Endothelial cell of umbilical vein (primary cell): ENCODE measurements at regions not wholly inside any gene's neighbourhood (a gene's known extent, or its start where the extent isn't known, plus 50 kb on each side); places are given as distances from the start of the nearest gene placed in this dataset.

Source experiments
- BruUV-seq: library from RNA; stranded (reverse); fragments of 400-500 nt; replicated peaks from 2 replicates; lab custom pipeline; 2021; lab: Mats Ljungman, UMichigan
- CTCF ChIA-PET: fragments of 300-600, 350-600 bp; sonication (Branson Sonifier 250); formaldehyde crosslinking; loops from one replicate; lab custom pipeline; 2021; ENCODE audit warnings: antibody characterized with exemption, inconsistent platforms; lab: Charles Lee
- POLR2A ChIA-PET: fragments of 300-600, 350-600 bp; sonication (Branson Sonifier 250); formaldehyde crosslinking; loops from one replicate; lab custom pipeline; 2021; ENCODE audit warnings: antibody characterized with exemption, inconsistent platforms; lab: Charles Lee
- DNase-seq: peaks from one replicate; pipeline ENCODE4 v3.0.0-alpha.2; 2011; ENCODE audit warnings: low read depth, low spot score
- FAIRE-seq: peaks from 2 replicates; lab custom pipeline; 2011; peaks lifted over from hg19 to GRCh38; lab: Jason Lieb, UNC
- H2AFZ ChIP-seq: 2 replicates; pipeline ENCODE4 v1.6.0; 2012; ENCODE audit warnings: low read depth, low read length, control low read depth, inconsistent platforms
- H3K27ac ChIP-seq: 2 replicates; pipeline ENCODE4 v1.5.1; 2011; ENCODE audit warnings: low read depth, mild to moderate bottlenecking, control low read depth, low read length, moderate library complexity; ENCODE audit not compliant: insufficient read depth
- H3K27me3 ChIP-seq, 2 experiments: 2 replicates each; pipeline versions ENCODE4 v1.6.0 to v1.6.1; 2011; ENCODE audit warnings: low read length in 2 of 2, mixed read lengths in 1 of 2; ENCODE audit not compliant: control insufficient read depth in 2 of 2, insufficient read depth in 2 of 2
- H3K36me3 ChIP-seq, 2 experiments: 2 replicates in 1 of 2; 3 replicates in 1 of 2; pipeline ENCODE4 v1.5.1; 2011; ENCODE audit warnings: low read length in 2 of 2, mild to moderate bottlenecking in 1 of 2, moderate library complexity in 1 of 2; ENCODE audit not compliant: control insufficient read depth in 2 of 2, insufficient read depth in 2 of 2; ENCODE audit errors: extremely low read depth in 1 of 2
- H3K4me1 ChIP-seq: 3 replicates; pipeline ENCODE4 v1.5.1; 2011; ENCODE audit warnings: mild to moderate bottlenecking, low read length; ENCODE audit not compliant: control insufficient read depth, insufficient read depth; ENCODE audit errors: extremely low read depth
- H3K4me2 ChIP-seq: 2 replicates; pipeline ENCODE4 v1.6.1; 2011; ENCODE audit warnings: low read length, control low read depth, mixed read lengths; ENCODE audit not compliant: insufficient read depth
- H3K4me3 ChIP-seq, 3 experiments: fragments of 200-600 bp in 1 of 3; sonication (generic), shearing (Covaris generic) in 1 of 3; replicated peaks in 1 of 3; 2 replicates each; pipeline ENCODE4 v1.5.1; 2011 to 2016; ENCODE audit warnings: control low read depth in 3 of 3, low read length in 3 of 3, mild to moderate bottlenecking in 2 of 3, inconsistent platforms in 1 of 3, low read depth in 1 of 3, moderate library complexity in 1 of 3; ENCODE audit not compliant: insufficient read depth in 1 of 3
- H3K79me2 ChIP-seq: 2 replicates; pipeline ENCODE4 v1.6.0; 2012; ENCODE audit warnings: low read length, inconsistent platforms; ENCODE audit not compliant: control insufficient read depth, insufficient read depth
- H3K9ac ChIP-seq: replicated peaks from 2 replicates; pipeline ENCODE3; 2011; ENCODE audit warnings: low read length, control low read depth; ENCODE audit not compliant: insufficient read depth; ENCODE audit errors: extremely low read depth
- H3K9me1 ChIP-seq: replicated peaks from 3 replicates; pipeline ENCODE4 v1.6.0; 2011; ENCODE audit warnings: mild to moderate bottlenecking, low read length; ENCODE audit not compliant: control insufficient read depth, insufficient read depth; ENCODE audit errors: extremely low read depth
- H3K9me3 ChIP-seq: replicated peaks from 2 replicates; pipeline ENCODE4 v1.5.1; 2012; ENCODE audit warnings: low read length, inconsistent platforms; ENCODE audit not compliant: control insufficient read depth, insufficient read depth
- H4K20me1 ChIP-seq: replicated peaks from 2 replicates; pipeline ENCODE3; 2011; ENCODE audit warnings: mild to moderate bottlenecking, low read length; ENCODE audit not compliant: control insufficient read depth, insufficient read depth; ENCODE audit errors: extremely low read depth
- EZH2 ChIP-seq: IDR thresholded peaks from 2 replicates; pipeline ENCODE4 v1.6.1; 2012; ENCODE audit warnings: borderline replicate concordance, low read depth, mild to moderate bottlenecking, moderate library complexity, low read length, inconsistent platforms; ENCODE audit not compliant: severe bottlenecking
- FOS ChIP-seq: IDR thresholded peaks from 2 replicates; pipeline ENCODE4 v1.6.1; 2011; ENCODE audit warnings: mild to moderate bottlenecking, low read length, moderate library complexity, borderline replicate concordance; ENCODE audit not compliant: insufficient read depth
- GATA2 ChIP-seq: IDR thresholded peaks from 2 replicates; pipeline ENCODE4 v1.7.0; 2011; ENCODE audit warnings: low read depth, mild to moderate bottlenecking, moderate library complexity, mixed read lengths, low read length; ENCODE audit not compliant: insufficient read length, insufficient read depth
- JUN ChIP-seq: IDR thresholded peaks from 2 replicates; pipeline ENCODE4 v1.6.1; 2011; ENCODE audit warnings: borderline replicate concordance, low read depth; ENCODE audit not compliant: insufficient read length, insufficient read depth
- MYC ChIP-seq: IDR thresholded peaks from one replicate; pipeline ENCODE4 v1.6.1; 2011; ENCODE audit warnings: mild to moderate bottlenecking, low read depth, low read length
- POLR2A ChIP-seq: IDR thresholded peaks from 2 replicates; pipeline ENCODE4 v1.6.1; 2012; ENCODE audit warnings: low read depth, mild to moderate bottlenecking, control low read depth, low read length
- POLR2AphosphoS5 ChIP-seq: IDR thresholded peaks from 2 replicates; pipeline ENCODE4 v1.6.1; 2012; ENCODE audit warnings: low read depth, mild to moderate bottlenecking, control low read depth, low read length, moderate library complexity; ENCODE audit not compliant: insufficient read depth
- dilution Hi-C: fragments of 300-500 bp; cut with MboI; formaldehyde crosslinking; loops from one replicate; pipeline ENCODE4 v1.15.0; 2019; ENCODE audit warnings: low sequenced_read_pairs; ENCODE audit not compliant: extremely low pct_ligation_motif_present
- intact Hi-C: fragments of 100-400 bp; cut with micrococcal nuclease; formaldehyde crosslinking; loops from one replicate; pipeline ENCODE4 v1.10.0; 2022
- TF ChIP-seq, protein P1 (sequence below), 2 donors: IDR thresholded peaks; 1 replicate in 1 of 2; 2 replicates in 1 of 2; pipeline ENCODE4 v1.5.1; 2011; ENCODE audit warnings: low read length in 2 of 2, mild to moderate bottlenecking in 2 of 2, moderate library complexity in 2 of 2, control low read depth in 1 of 2, inconsistent platforms in 1 of 2, low read depth in 1 of 2; ENCODE audit not compliant: insufficient read depth in 1 of 2; ENCODE audit errors: extremely low read depth in 1 of 2
- TF ChIP-seq, protein P2 (sequence below): IDR thresholded peaks from 2 replicates; pipeline ENCODE4 v1.6.1; 2011; ENCODE audit not compliant: insufficient read depth, insufficient read length

DNA sequence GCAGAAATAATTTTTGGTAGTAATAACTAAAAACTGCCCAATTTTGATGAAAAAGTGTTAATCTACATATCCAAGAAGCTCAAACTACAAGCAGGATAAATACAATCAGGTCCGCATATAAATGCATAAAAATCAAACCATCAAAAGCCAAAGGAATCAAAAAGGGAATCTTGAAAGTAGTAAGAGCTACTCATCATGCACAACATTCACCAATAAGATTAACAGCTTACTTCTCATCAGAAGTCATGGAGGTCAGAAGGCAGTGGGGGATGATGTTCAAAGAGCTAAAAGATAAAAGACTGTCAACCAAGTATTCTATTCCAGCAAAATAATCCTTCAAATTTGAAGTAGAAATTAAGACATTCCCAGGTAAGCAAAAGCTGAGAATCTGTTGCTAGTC is 76.4 kb downstream of the CRPPA start:
- TF ChIP-seq, protein P1, sequence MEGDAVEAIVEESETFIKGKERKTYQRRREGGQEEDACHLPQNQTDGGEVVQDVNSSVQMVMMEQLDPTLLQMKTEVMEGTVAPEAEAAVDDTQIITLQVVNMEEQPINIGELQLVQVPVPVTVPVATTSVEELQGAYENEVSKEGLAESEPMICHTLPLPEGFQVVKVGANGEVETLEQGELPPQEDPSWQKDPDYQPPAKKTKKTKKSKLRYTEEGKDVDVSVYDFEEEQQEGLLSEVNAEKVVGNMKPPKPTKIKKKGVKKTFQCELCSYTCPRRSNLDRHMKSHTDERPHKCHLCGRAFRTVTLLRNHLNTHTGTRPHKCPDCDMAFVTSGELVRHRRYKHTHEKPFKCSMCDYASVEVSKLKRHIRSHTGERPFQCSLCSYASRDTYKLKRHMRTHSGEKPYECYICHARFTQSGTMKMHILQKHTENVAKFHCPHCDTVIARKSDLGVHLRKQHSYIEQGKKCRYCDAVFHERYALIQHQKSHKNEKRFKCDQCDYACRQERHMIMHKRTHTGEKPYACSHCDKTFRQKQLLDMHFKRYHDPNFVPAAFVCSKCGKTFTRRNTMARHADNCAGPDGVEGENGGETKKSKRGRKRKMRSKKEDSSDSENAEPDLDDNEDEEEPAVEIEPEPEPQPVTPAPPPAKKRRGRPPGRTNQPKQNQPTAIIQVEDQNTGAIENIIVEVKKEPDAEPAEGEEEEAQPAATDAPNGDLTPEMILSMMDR (IDR thresholded peaks at IDR 0.05; ENCODE audit: extremely low read depth in 1 of 2, insufficient read depth in 1 of 2, low read depth in 1 of 2, low read length in 2 of 2), result no peak
- TF ChIP-seq POLR2A (no peak), JUN (no peak), POLR2AphosphoS5 (no peak), FOS (no peak), GATA2 (no peak), MYC (no peak), EZH2 (no peak)
- TF ChIP-seq, protein P2, sequence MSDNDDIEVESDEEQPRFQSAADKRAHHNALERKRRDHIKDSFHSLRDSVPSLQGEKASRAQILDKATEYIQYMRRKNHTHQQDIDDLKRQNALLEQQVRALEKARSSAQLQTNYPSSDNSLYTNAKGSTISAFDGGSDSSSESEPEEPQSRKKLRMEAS, result no peak
- Histone ChIP-seq H3K4me3 (no peak overlapping the region), H3K36me3 (no peaks in the 10 kb centered on the region), H3K27ac (no peak overlapping the region), H3K27me3 (no peaks in the 10 kb centered on the region), H3K9me3 (no peaks in the 10 kb centered on the region), H3K4me2 (no peak overlapping the region), H3K4me1 (peaks cover 2% of the 10 kb centered on the region), H4K20me1 (no peaks in the 10 kb centered on the region), H2AFZ (no peak overlapping the region), H3K9ac (no peak overlapping the region), H3K79me2 (no peaks in the 10 kb centered on the region), H3K9me1 (no peaks in the 10 kb centered on the region)
- FAIRE-seq (no peak), DNase-seq (no peak)
- no TSS peak for BruUV-seq
- intact Hi-C loops (no loop called here), dilution Hi-C loops (no loop called here)
- CTCF ChIA-PET, result interaction anchor here (0.7 to 1.2 kb wide), 2 partner anchors 9 to 26 kb away, joined by 3 to 4 read pairs; no protein-coding TSS in a partner anchor
- POLR2A ChIA-PET, result no interaction called here
